ENCODE measurements at regions not wholly inside any gene's neighbourhood (a gene's known extent, or its start where the extent isn't known, plus 50 kb on each side); places are given as distances from the start of the nearest gene placed in this dataset.

- no peak overlapping the region for H3K27ac ChIP-seq (ENCODE audit: low read length)
- no peaks in the 10 kb centered on the region for H3K9me2 ChIP-seq (ENCODE audit: insufficient read depth, low read length)
- no peaks in the 10 kb centered on the region for H3K36me3 ChIP-seq (ENCODE audit: insufficient read depth, low read length)
- TF ChIP-seq TAF1 (IDR thresholded peaks at IDR 0.05; ENCODE audit: low read depth) (no peak), CTCF (IDR thresholded peaks at IDR 0.05; ENCODE audit: poor library complexity, severe bottlenecking) (no peak), SMC3 (conservative IDR thresholded peaks at IDR 0.05; ENCODE audit: poor library complexity) (no peak), RAD21 (conservative IDR thresholded peaks at IDR 0.05) (no peak), POLR2AphosphoS5 (IDR thresholded peaks at IDR 0.05) (no peak), EP300 (conservative IDR thresholded peaks at IDR 0.05; ENCODE audit: poor library complexity, severe bottlenecking) (no peak), MXI1 (conservative IDR thresholded peaks at IDR 0.05; ENCODE audit: poor library complexity, severe bottlenecking) (no peak), REST (IDR thresholded peaks at IDR 0.05; ENCODE audit: borderline replicate concordance) (no peak), EZH2 (IDR thresholded peaks at IDR 0.05; ENCODE audit: borderline replicate concordance, insufficient read depth, low read length, poor library complexity, severe bottlenecking) (no peak)
- no peaks in the 10 kb centered on the region for H3F3A ChIP-seq (ENCODE audit: insufficient read depth, low read length, poor library complexity, severe bottlenecking)
- H4K20me1 ChIP-seq (ENCODE audit: insufficient read depth): no peaks in the 10 kb centered on the region
- no peak overlapping the region for H3K4me2 ChIP-seq (ENCODE audit: low read length)
- H3K9ac ChIP-seq (ENCODE audit: low read length): no peak overlapping the region
- no peaks in the 10 kb centered on the region for H3K9me3 ChIP-seq (ENCODE audit: low read length)
- no peak overlapping the region for H3K4me3 ChIP-seq (ENCODE audit: low read length)
- H2AFZ ChIP-seq (ENCODE audit: low read depth, low read length): no peak overlapping the region
- no peaks in the 10 kb centered on the region for H3K27me3 ChIP-seq (ENCODE audit: insufficient read depth, low read depth, low read length)
- H3K79me2 ChIP-seq (replicated peaks; ENCODE audit: insufficient read depth, low read length): no peaks in the 10 kb centered on the region
These were observed 59.7 kb upstream of the GALNT5 start for GRCh38 chr2:157197848-157198247.

- Histone ChIP-seq H3K27ac (ENCODE audit: low read length) (no peak overlapping the region), H3K27me3 (ENCODE audit: insufficient read depth, low read depth, low read length) (no peaks in the 10 kb centered on the region), H3K79me2 (replicated peaks; ENCODE audit: insufficient read depth, low read length) (no peaks in the 10 kb centered on the region), H3K9me2 (ENCODE audit: insufficient read depth, low read length) (no peaks in the 10 kb centered on the region), H3K36me3 (ENCODE audit: insufficient read depth, low read length) (no peaks in the 10 kb centered on the region), H3K9ac (ENCODE audit: low read length) (no peak overlapping the region), H3K4me2 (ENCODE audit: low read length) (no peak overlapping the region), H3K9me3 (ENCODE audit: low read length) (no peaks in the 10 kb centered on the region), H2AFZ (ENCODE audit: low read depth, low read length) (no peak overlapping the region), H3K4me3 (ENCODE audit: low read length) (no peak overlapping the region), H3F3A (ENCODE audit: insufficient read depth, low read length, poor library complexity, severe bottlenecking) (no peaks in the 10 kb centered on the region), H4K20me1 (ENCODE audit: insufficient read depth) (no peaks in the 10 kb centered on the region)
- TF ChIP-seq EZH2 (IDR thresholded peaks at IDR 0.05; ENCODE audit: borderline replicate concordance, insufficient read depth, low read length, poor library complexity, severe bottlenecking) (no peak), MXI1 (conservative IDR thresholded peaks at IDR 0.05; ENCODE audit: poor library complexity, severe bottlenecking) (no peak), REST (IDR thresholded peaks at IDR 0.05; ENCODE audit: borderline replicate concordance) (no peak), EP300 (conservative IDR thresholded peaks at IDR 0.05; ENCODE audit: poor library complexity, severe bottlenecking) (no peak), CTCF (IDR thresholded peaks at IDR 0.05; ENCODE audit: poor library complexity, severe bottlenecking) (no peak), SMC3 (conservative IDR thresholded peaks at IDR 0.05; ENCODE audit: poor library complexity) (no peak), RAD21 (conservative IDR thresholded peaks at IDR 0.05) (no peak), TAF1 (IDR thresholded peaks at IDR 0.05; ENCODE audit: low read depth) (no peak), POLR2AphosphoS5 (IDR thresholded peaks at IDR 0.05) (no peak)
These were observed 53.9 kb upstream of the GALNT5 start for GRCh38 chr2:157203651-157204050.
